Trophoblast cell (in vitro differentiated cells and primary cell): ENCODE measurements at regions not wholly inside any gene's neighbourhood (a gene's known extent, or its start where the extent isn't known, plus 50 kb on each side); places are given as distances from the start of the nearest gene placed in this dataset.

Experiments used
- DNase-seq, 2 donors: peaks; one replicate each; pipeline ENCODE4 v3.0.0-alpha.2; 2016
- H2AFZ ChIP-seq: 2 replicates; pipeline ENCODE4 v1.6.1; 2013; ENCODE audit warnings: low read length, moderate library complexity, mild to moderate bottlenecking; ENCODE audit not compliant: insufficient read depth, poor library complexity
- H2AK5ac ChIP-seq: 2 replicates; pipeline ENCODE4 v1.6.1; 2013; ENCODE audit warnings: mild to moderate bottlenecking, low read length
- H2BK120ac ChIP-seq: 2 replicates; pipeline ENCODE4 v1.6.1; 2013; ENCODE audit warnings: low read length, mild to moderate bottlenecking, moderate library complexity; ENCODE audit not compliant: insufficient read depth, poor library complexity
- H2BK12ac ChIP-seq: 2 replicates; pipeline ENCODE4 v1.6.1; 2013; ENCODE audit warnings: mild to moderate bottlenecking, low read length, moderate library complexity
- H2BK5ac ChIP-seq: 2 replicates; pipeline ENCODE4 v1.6.1; 2013; ENCODE audit warnings: low read length, low read depth, moderate library complexity, mild to moderate bottlenecking; ENCODE audit not compliant: poor library complexity
- H3K14ac ChIP-seq: 2 replicates; pipeline ENCODE4 v1.6.1; 2013; ENCODE audit warnings: mild to moderate bottlenecking, low read length
- H3K18ac ChIP-seq: 2 replicates; pipeline ENCODE4 v1.6.1; 2013; ENCODE audit warnings: mild to moderate bottlenecking, low read length
- H3K23ac ChIP-seq: 2 replicates; pipeline ENCODE4 v1.6.1; 2013; ENCODE audit warnings: low read length
- H3K27ac ChIP-seq: 2 replicates; pipeline ENCODE4 v1.5.1; 2013; ENCODE audit warnings: low read depth, mild to moderate bottlenecking, inconsistent platforms, low read length, moderate library complexity
- H3K27me3 ChIP-seq: 2 replicates; pipeline ENCODE4 v1.6.1; 2013; ENCODE audit warnings: inconsistent platforms, mild to moderate bottlenecking, low read length, moderate library complexity; ENCODE audit not compliant: insufficient read depth
- H3K36me3 ChIP-seq, 2 experiments: 1 replicate in 1 of 2; 2 replicates in 1 of 2; pipeline ENCODE4 v1.6.1; 2013; ENCODE audit warnings: low read length in 2 of 2, mild to moderate bottlenecking in 2 of 2, moderate library complexity in 1 of 2; ENCODE audit not compliant: insufficient read depth in 2 of 2, control insufficient read depth in 1 of 2
- H3K4ac ChIP-seq: 2 replicates; pipeline ENCODE4 v1.6.1; 2013; ENCODE audit warnings: low read depth, mild to moderate bottlenecking, low read length, moderate library complexity
- H3K4me1 ChIP-seq, 2 experiments: 1 replicate in 1 of 2; 2 replicates in 1 of 2; pipeline ENCODE4 v1.6.1; 2013; ENCODE audit warnings: low read length in 2 of 2, mild to moderate bottlenecking in 2 of 2, moderate library complexity in 1 of 2; ENCODE audit not compliant: insufficient read depth in 2 of 2, control insufficient read depth in 1 of 2
- H3K4me2 ChIP-seq: 2 replicates; pipeline ENCODE4 v1.6.1; 2013; ENCODE audit warnings: inconsistent platforms, mild to moderate bottlenecking, low read length, moderate library complexity
- H3K4me3 ChIP-seq: 2 replicates; pipeline ENCODE4 v1.5.1; 2013; ENCODE audit warnings: mild to moderate bottlenecking, low read depth, low read length, inconsistent platforms
- H3K79me1 ChIP-seq: one replicate; pipeline ENCODE4 v1.6.1; 2013; ENCODE audit warnings: low read length
- H3K79me2 ChIP-seq: 2 replicates; pipeline ENCODE4 v1.6.1; 2013; ENCODE audit warnings: low read length, mild to moderate bottlenecking; ENCODE audit not compliant: control insufficient read depth, insufficient read depth, poor library complexity
- H3K9ac ChIP-seq: 2 replicates; pipeline ENCODE4 v1.6.1; 2013; ENCODE audit warnings: mild to moderate bottlenecking, low read length
- H3K9me3 ChIP-seq: 2 replicates; pipeline ENCODE4 v1.6.1; 2013; ENCODE audit warnings: low read depth, mild to moderate bottlenecking, control low read depth, inconsistent platforms, low read length; ENCODE audit not compliant: insufficient read depth
- H4K12ac ChIP-seq: 2 replicates; pipeline ENCODE4 v1.6.1; 2013; ENCODE audit warnings: low read depth, mild to moderate bottlenecking, low read length, moderate library complexity
- H4K8ac ChIP-seq: 2 replicates; pipeline ENCODE4 v1.6.1; 2013; ENCODE audit warnings: low read depth, mild to moderate bottlenecking, low read length, moderate library complexity
- H4K91ac ChIP-seq: one replicate; pipeline ENCODE4 v1.6.1; 2013; ENCODE audit warnings: low read depth, mild to moderate bottlenecking, low read length, moderate library complexity
- WGBS: extraction: QIAGEN DNeasy Blood & Tissue Kit; methylation state at CpG from one replicate; pipeline ENCODE4 v1.1.7; 2013; ENCODE audit warnings: missing lambda C conversion rate; ENCODE audit not compliant: insufficient read length, insufficient coverage; ENCODE audit errors: extremely low coverage; 5-methylcytosine and 5-hydroxymethylcytosine counted together

GRCh38 chr1:112778137-112778536, 63.0 kb upstream of the PPM1J start:
- Histone ChIP-seq H3K36me3 (no peaks in the 10 kb centered on the region), H2AK5ac (no peak overlapping the region), H3K4me3 (no peak overlapping the region), H3K23ac (peak overlapping the region; percentile 72), H3K9me3 (peaks cover 3% of the 10 kb centered on the region), H2AFZ (no peak overlapping the region), H3K79me1 (no peaks in the 10 kb centered on the region), H3K14ac (no peak overlapping the region), H4K91ac (no peak overlapping the region), H2BK120ac (no peak overlapping the region), H3K9ac (peak overlapping the region; percentile 70), H3K4ac (no peak overlapping the region), H3K18ac (no peak overlapping the region), H2BK5ac (no peak overlapping the region), H3K79me2 (no peaks in the 10 kb centered on the region), H3K27ac (no peak overlapping the region), H2BK12ac (no peak overlapping the region), H4K12ac (no peak overlapping the region), H3K27me3 (no peaks in the 10 kb centered on the region), H3K4me1 (no peaks in the 10 kb centered on the region), H4K8ac (no peak overlapping the region), H3K4me2 (no peak overlapping the region)
- no CpG with 5 or more reads among the region's 1 CpG for WGBS
- no peak for DNase-seq

- H4K12ac ChIP-seq = no peak overlapping the region
- no peak overlapping the region for H3K4me3 ChIP-seq
- H3K4ac ChIP-seq = no peak overlapping the region
- WGBS = no CpG with 5 or more reads among the region's 3 CpGs
- no peak overlapping the region for H3K23ac ChIP-seq
- no peak overlapping the region for H2BK120ac ChIP-seq
- H2BK5ac ChIP-seq = no peak overlapping the region
- no peaks in the 10 kb centered on the region for H3K79me2 ChIP-seq
- no peak overlapping the region for H2AK5ac ChIP-seq
- H2BK12ac ChIP-seq = no peak overlapping the region
- H2AFZ ChIP-seq = no peak overlapping the region
- no peak overlapping the region for H3K14ac ChIP-seq
- no peak overlapping the region for H4K91ac ChIP-seq
- no peak overlapping the region for H3K27ac ChIP-seq
- no peak overlapping the region for H4K8ac ChIP-seq
- H3K36me3 ChIP-seq = no peaks in the 10 kb centered on the region
- DNase-seq = no peak
- H3K9ac ChIP-seq = no peak overlapping the region
- no peak overlapping the region for H3K18ac ChIP-seq
- H3K9me3 ChIP-seq = no peaks in the 10 kb centered on the region
- H3K4me1 ChIP-seq = no peaks in the 10 kb centered on the region
- H3K79me1 ChIP-seq = no peaks in the 10 kb centered on the region
- no peaks in the 10 kb centered on the region for H3K27me3 ChIP-seq
- H3K4me2 ChIP-seq = no peak overlapping the region
Observed at GRCh38 chr1:112776688-112777087, 61.6 kb upstream of the PPM1J start.

GRCh38 chr1:112772781-112773180, 57.6 kb upstream of the PPM1J start:
- Histone ChIP-seq H3K79me1 (no peaks in the 10 kb centered on the region), H3K36me3 (no peaks in the 10 kb centered on the region), H3K27me3 (no peaks in the 10 kb centered on the region), H2BK12ac (no peak overlapping the region), H3K4me2 (no peak overlapping the region), H3K4me1 (no peaks in the 10 kb centered on the region), H2AFZ (no peak overlapping the region), H3K79me2 (no peaks in the 10 kb centered on the region), H4K12ac (no peak overlapping the region), H2BK5ac (no peak overlapping the region), H3K4me3 (no peak overlapping the region), H3K9ac (no peak overlapping the region), H3K18ac (no peak overlapping the region), H3K9me3 (no peaks in the 10 kb centered on the region), H3K23ac (no peak overlapping the region), H2AK5ac (no peak overlapping the region), H4K91ac (no peak overlapping the region), H4K8ac (no peak overlapping the region), H2BK120ac (no peak overlapping the region), H3K4ac (no peak overlapping the region), H3K27ac (no peak overlapping the region), H3K14ac (no peak overlapping the region)
- no CpG with 5 or more reads among the region's 4 CpGs for WGBS
- DNase-seq = no peak

GRCh38 chr1:112770724-112771123, 55.6 kb upstream of the PPM1J start:
- no CpG with 5 or more reads among the region's 4 CpGs for WGBS
- no peak overlapping the region for H4K8ac ChIP-seq
- no peak overlapping the region for H3K4me2 ChIP-seq
- H3K9ac ChIP-seq = no peak overlapping the region
- no peak overlapping the region for H3K4me3 ChIP-seq
- no peaks in the 10 kb centered on the region for H3K9me3 ChIP-seq
- no peak for DNase-seq
- no peak overlapping the region for H2AFZ ChIP-seq
- no peak overlapping the region for H2BK12ac ChIP-seq
- no peaks in the 10 kb centered on the region for H3K36me3 ChIP-seq
- no peaks in the 10 kb centered on the region for H3K79me1 ChIP-seq
- H4K12ac ChIP-seq = no peak overlapping the region
- H3K4ac ChIP-seq = no peak overlapping the region
- H2BK5ac ChIP-seq = no peak overlapping the region
- no peaks in the 10 kb centered on the region for H3K79me2 ChIP-seq
- no peak overlapping the region for H2BK120ac ChIP-seq
- no peaks in the 10 kb centered on the region for H3K27me3 ChIP-seq
- H3K18ac ChIP-seq = no peak overlapping the region
- no peaks in the 10 kb centered on the region for H3K4me1 ChIP-seq
- no peak overlapping the region for H2AK5ac ChIP-seq
- no peak overlapping the region for H4K91ac ChIP-seq
- no peak overlapping the region for H3K27ac ChIP-seq
- H3K23ac ChIP-seq = no peak overlapping the region
- no peak overlapping the region for H3K14ac ChIP-seq
